DMS114 treated with DMSO at 0.1 percent for 48 hours (cell line): ENCODE measurements at regions not wholly inside any gene's neighbourhood (a gene's known extent, or its start where the extent isn't known, plus 50 kb on each side); places are given as distances from the start of the nearest gene placed in this dataset.
"Not testable (repeated sequence)": the region's sequence is repeated elsewhere in the genome, so short reads cannot be mapped to it uniquely, and the experiment has no call there.

Experiments
- DNase-seq: peaks from one replicate; lab custom pipeline; 2025; ENCODE audit not compliant: unreplicated experiment; lab: John Stamatoyannopoulos, UW

- DNase-seq: no peak
These were observed 1300.1 kb upstream of the ALCAM start for GRCh38 chr3:104066658-104067057.

- DNase-seq: no peak
These were observed 1297.6 kb upstream of the ALCAM start for GRCh38 chr3:104069114-104069513.

- no peak for DNase-seq
These were observed 1295.8 kb upstream of the ALCAM start for GRCh38 chr3:104070906-104071305.

- no peak for DNase-seq
These were observed 1286.6 kb upstream of the ALCAM start for GRCh38 chr3:104080088-104080626.

- DNase-seq: no peak
These were observed 1278.0 kb upstream of the ALCAM start for GRCh38 chr3:104088738-104089137.

GRCh38 chr3:104089987-104090386 lies 1276.7 kb upstream of the ALCAM start:
- DNase-seq: not testable (repeated sequence)

GRCh38 chr3:104101736-104102135 lies 1265.0 kb upstream of the ALCAM start:
- DNase-seq: no peak

GRCh38 chr3:104102386-104102785 lies 1264.3 kb upstream of the ALCAM start:
- DNase-seq: peak; percentile 43

- DNase-seq: no peak
These were observed 1260.4 kb upstream of the ALCAM start for GRCh38 chr3:104106276-104106675.

- no peak for DNase-seq
These were observed 1258.2 kb upstream of the ALCAM start for GRCh38 chr3:104108522-104108921.

- no peak for DNase-seq
These were observed 1240.2 kb upstream of the ALCAM start for GRCh38 chr3:104126463-104126862.

- no peak for DNase-seq
These were observed 1239.7 kb upstream of the ALCAM start for GRCh38 chr3:104126864-104127553.

- no peak for DNase-seq
These were observed 1238.9 kb upstream of the ALCAM start for GRCh38 chr3:104127830-104128229.

- DNase-seq: no peak
These were observed 1233.9 kb upstream of the ALCAM start for GRCh38 chr3:104132566-104133403.

- DNase-seq: no peak
These were observed 1233.1 kb upstream of the ALCAM start for GRCh38 chr3:104133630-104134029.

GRCh38 chr3:104137116-104137515 lies 1229.6 kb upstream of the ALCAM start:
- DNase-seq: no peak

- DNase-seq: no peak
These were observed 1221.5 kb upstream of the ALCAM start for GRCh38 chr3:104145164-104145563.

GRCh38 chr3:104149154-104149553 lies 1217.6 kb upstream of the ALCAM start:
- DNase-seq: no peak

- no peak for DNase-seq
These were observed 1216.0 kb upstream of the ALCAM start for GRCh38 chr3:104150724-104151123.

- no peak for DNase-seq
These were observed 1211.8 kb upstream of the ALCAM start for GRCh38 chr3:104154896-104155295.

- DNase-seq: no peak
These were observed 1200.8 kb upstream of the ALCAM start for GRCh38 chr3:104165866-104166265.

- no peak for DNase-seq
These were observed 1198.3 kb upstream of the ALCAM start for GRCh38 chr3:104168386-104168785.
